Heart left ventricle (tissue), 13 donors: ENCODE measurements at regions not wholly inside any gene's neighbourhood (a gene's known extent, or its start where the extent isn't known, plus 50 kb on each side); places are given as distances from the start of the nearest gene placed in this dataset.

Experiments
- CTCF ChIP-seq, 12 donors: fragments of 200-600 bp; sonication (generic) in 4 of 12; IDR thresholded peaks; one replicate each; pipeline versions ENCODE4 v1.5.0 to v1.8.0; 2018 to 2022; ENCODE audit warnings: antibody characterized with exemption in 12 of 12, mild to moderate bottlenecking in 5 of 12
- POLR2A ChIP-seq, 2 donors: fragments of 450-650 bp; IDR thresholded peaks; one replicate each; pipeline ENCODE4 v1.6.1; 2017; ENCODE audit warnings: antibody characterized with exemption in 2 of 2, mild to moderate bottlenecking in 2 of 2, moderate library complexity in 2 of 2
- donor health status: ischemic (EF 13 %, LVEDD 7.1; RV severe dilation, severe dysfunction).
- donor health status: DM: no; HTN: yes; CAD: no.
- donor health status: DM: no; HTN: no; CAD: no.
- donor health status: ischemic (EF 25% LVEDD 6.9; RV normal size, moderate dysfunction).
- donor health status: ischemic (EF 25% LVEDD 5.7; RV mildly dilated, moderate dysfunction).
- donor health status: ischemic (EF 35%, LVEDD 5.7; RV mildly dilated, moderate dysfunction).
- donor health status: nonischemic (EF 11% LVEDD 7.7; RV severe dilation, severe dysfunction).
- donor health status: DM: yes; HTN: yes; CAD: no.
- donor health status: PGD.
- donor health status: ischemic (EF 29% LVEDD 5.4; RV normal size, mild dysfunction).
- donor health status: nonischemic (EF 23%, LVEDD 6.1; RV moderate dilation, normal function).

- TF ChIP-seq CTCF (IDR thresholded peaks at IDR 0.05) (no peak), POLR2A (IDR thresholded peaks at IDR 0.05) (no peak)
These were observed 257.7 kb upstream of the CHAC2 start for GRCh38 chr2:53509831-53510388.
